ENCODE measurements at regions not wholly inside any gene's neighbourhood (a gene's known extent, or its start where the extent isn't known, plus 50 kb on each side); places are given as distances from the start of the nearest gene placed in this dataset.

- ChIA-PET RAD21 (ENCODE audit: low non-redundant PET in 1 of 2, low total read pairs in 2 of 2, uncharacterized antibody in 2 of 2, unreplicated experiment in 2 of 2) (no interaction called here), CTCF (no interaction called here), POLR2A (no interaction called here)
- no peak overlapping the region for H2AFZ ChIP-seq (ENCODE audit: low read depth, low read length, poor library complexity, severe bottlenecking)
- H3K27ac ChIP-seq (ENCODE audit: low read depth, low read length) = no peak overlapping the region
- no peak overlapping the region for H3K4me3 ChIP-seq (replicated peaks in 1 of 2; ENCODE audit: low read depth in 1 of 2, low read length in 2 of 2)
- no peaks in the 10 kb centered on the region for H4K20me1 ChIP-seq (ENCODE audit: insufficient read depth)
- no peaks in the 10 kb centered on the region for H3K27me3 ChIP-seq (ENCODE audit: insufficient read depth, low read length)
- BruUV-seq (replicated peaks) = no TSS peak
- H3K9me2 ChIP-seq (ENCODE audit: insufficient read depth) = no peaks in the 10 kb centered on the region
- H3K79me2 ChIP-seq (ENCODE audit: insufficient read depth, low read length) = no peaks in the 10 kb centered on the region
- no peak for ATAC-seq
- intact Hi-C loops (cut with micrococcal nuclease) = no loop called here
- no peak overlapping the region for H3K9ac ChIP-seq (ENCODE audit: low read length)
- H3K36me3 ChIP-seq (ENCODE audit: control insufficient read depth in 1 of 2, insufficient read depth in 2 of 2, low read length in 2 of 2) = no peaks in the 10 kb centered on the region
- no peaks in the 10 kb centered on the region for H3K4me1 ChIP-seq (ENCODE audit: control insufficient read depth in 1 of 2, insufficient read depth in 2 of 2, low read length in 2 of 2)
- TF ChIP-seq EZH2phosphoT487 (IDR thresholded peaks at IDR 0.05; ENCODE audit: borderline replicate concordance) (no peak), CEBPB (IDR thresholded peaks at IDR 0.05; ENCODE audit: low read depth) (no peak), RAD21 (IDR thresholded peaks at IDR 0.05; ENCODE audit: low read depth) (no peak), REST (IDR thresholded peaks at IDR 0.05; ENCODE audit: low read depth) (no peak), FOSL1 (IDR thresholded peaks at IDR 0.05; ENCODE audit: low read depth) (no peak), TCF7L2 (IDR thresholded peaks at IDR 0.05; ENCODE audit: borderline replicate concordance, extremely low read depth, insufficient read depth, insufficient read length) (no peak)
- no peak overlapping the region for H3K4me2 ChIP-seq (ENCODE audit: low read length)
- H3K9me3 ChIP-seq (ENCODE audit: control insufficient read depth in 1 of 2, insufficient read depth in 1 of 2, low read depth in 1 of 2, low read length in 2 of 2) = no peaks in the 10 kb centered on the region
- DNase-seq (ENCODE audit: low read depth, low spot score) = no peak
These were observed 82.2 kb upstream of the RFX3 start for GRCh38 chr9:3608011-3608410.

- H3K79me2 ChIP-seq (ENCODE audit: insufficient read depth, low read length) = no peaks in the 10 kb centered on the region
- no peaks in the 10 kb centered on the region for H3K9me2 ChIP-seq (ENCODE audit: insufficient read depth)
- H3K4me3 ChIP-seq (replicated peaks in 1 of 2; ENCODE audit: low read depth in 1 of 2, low read length in 2 of 2) = no peak overlapping the region
- BruUV-seq (replicated peaks) = no TSS peak
- no peaks in the 10 kb centered on the region for H3K27me3 ChIP-seq (ENCODE audit: insufficient read depth, low read length)
- H3K9ac ChIP-seq (ENCODE audit: low read length) = no peak overlapping the region
- H2AFZ ChIP-seq (ENCODE audit: low read depth, low read length, poor library complexity, severe bottlenecking) = no peak overlapping the region
- H4K20me1 ChIP-seq (ENCODE audit: insufficient read depth) = no peaks in the 10 kb centered on the region
- no peak overlapping the region for H3K4me2 ChIP-seq (ENCODE audit: low read length)
- intact Hi-C loops (cut with micrococcal nuclease) = no loop called here
- ATAC-seq (no peak), DNase-seq (ENCODE audit: low read depth, low spot score) (no peak)
- ChIA-PET CTCF (no interaction called here), RAD21 (ENCODE audit: low non-redundant PET in 1 of 2, low total read pairs in 2 of 2, uncharacterized antibody in 2 of 2, unreplicated experiment in 2 of 2) (no interaction called here), POLR2A (no interaction called here)
- no peak overlapping the region for H3K27ac ChIP-seq (ENCODE audit: low read depth, low read length)
- H3K36me3 ChIP-seq (ENCODE audit: control insufficient read depth in 1 of 2, insufficient read depth in 2 of 2, low read length in 2 of 2) = no peaks in the 10 kb centered on the region
- H3K4me1 ChIP-seq (ENCODE audit: control insufficient read depth in 1 of 2, insufficient read depth in 2 of 2, low read length in 2 of 2) = no peaks in the 10 kb centered on the region
- H3K9me3 ChIP-seq (ENCODE audit: control insufficient read depth in 1 of 2, insufficient read depth in 1 of 2, low read depth in 1 of 2, low read length in 2 of 2) = no peaks in the 10 kb centered on the region
- TF ChIP-seq MAX (IDR thresholded peaks at IDR 0.05) = no peak
- no peak for TF ChIP-seq YY1 (IDR thresholded peaks at IDR 0.05; ENCODE audit: extremely low read depth, insufficient replicate concordance, low read depth, low read length)
- TF ChIP-seq SIN3A (IDR thresholded peaks at IDR 0.05; ENCODE audit: low read depth) = no peak
- TF ChIP-seq CTCF (IDR thresholded peaks at IDR 0.05 in 2 of 3, conservative IDR thresholded peaks at IDR 0.05 in 1 of 3; ENCODE audit: borderline replicate concordance in 1 of 3, insufficient read depth in 1 of 3, low read depth in 2 of 3, low read length in 2 of 3) = no peak
- TF ChIP-seq FOSL1 (IDR thresholded peaks at IDR 0.05; ENCODE audit: low read depth) = no peak
- no peak for TF ChIP-seq TCF7L2 (IDR thresholded peaks at IDR 0.05; ENCODE audit: borderline replicate concordance, extremely low read depth, insufficient read depth, insufficient read length)
- TF ChIP-seq RAD21 (IDR thresholded peaks at IDR 0.05; ENCODE audit: low read depth) = no peak
- TF ChIP-seq CEBPB (IDR thresholded peaks at IDR 0.05; ENCODE audit: low read depth) = no peak
These were observed 74.9 kb upstream of the RFX3 start for GRCh38 chr9:3600672-3601071.
